Endothelial cell of umbilical vein (primary cell): ENCODE measurements at regions not wholly inside any gene's neighbourhood (a gene's known extent, or its start where the extent isn't known, plus 50 kb on each side); places are given as distances from the start of the nearest gene placed in this dataset.

Experiments
- BruUV-seq: library from RNA; stranded (reverse); fragments of 400-500 nt; replicated peaks from 2 replicates; lab custom pipeline; 2021; lab: Mats Ljungman, UMichigan
- CTCF ChIA-PET: fragments of 300-600, 350-600 bp; sonication (Branson Sonifier 250); formaldehyde crosslinking; loops from one replicate; lab custom pipeline; 2021; ENCODE audit warnings: antibody characterized with exemption, inconsistent platforms; lab: Charles Lee
- POLR2A ChIA-PET: fragments of 300-600, 350-600 bp; sonication (Branson Sonifier 250); formaldehyde crosslinking; loops from one replicate; lab custom pipeline; 2021; ENCODE audit warnings: antibody characterized with exemption, inconsistent platforms; lab: Charles Lee
- DNase-seq: peaks from one replicate; pipeline ENCODE4 v3.0.0-alpha.2; 2011; ENCODE audit warnings: low read depth, low spot score
- FAIRE-seq: peaks from 2 replicates; lab custom pipeline; 2011; peaks lifted over from hg19 to GRCh38; lab: Jason Lieb, UNC
- H2AFZ ChIP-seq: 2 replicates; pipeline ENCODE4 v1.6.0; 2012; ENCODE audit warnings: low read depth, low read length, control low read depth, inconsistent platforms
- H3K27ac ChIP-seq: 2 replicates; pipeline ENCODE4 v1.5.1; 2011; ENCODE audit warnings: low read depth, mild to moderate bottlenecking, control low read depth, low read length, moderate library complexity; ENCODE audit not compliant: insufficient read depth
- H3K27me3 ChIP-seq, 2 experiments: 2 replicates each; pipeline versions ENCODE4 v1.6.0 to v1.6.1; 2011; ENCODE audit warnings: low read length in 2 of 2, mixed read lengths in 1 of 2; ENCODE audit not compliant: control insufficient read depth in 2 of 2, insufficient read depth in 2 of 2
- H3K36me3 ChIP-seq, 2 experiments: 2 replicates in 1 of 2; 3 replicates in 1 of 2; pipeline ENCODE4 v1.5.1; 2011; ENCODE audit warnings: low read length in 2 of 2, mild to moderate bottlenecking in 1 of 2, moderate library complexity in 1 of 2; ENCODE audit not compliant: control insufficient read depth in 2 of 2, insufficient read depth in 2 of 2; ENCODE audit errors: extremely low read depth in 1 of 2
- H3K4me1 ChIP-seq: 3 replicates; pipeline ENCODE4 v1.5.1; 2011; ENCODE audit warnings: mild to moderate bottlenecking, low read length; ENCODE audit not compliant: control insufficient read depth, insufficient read depth; ENCODE audit errors: extremely low read depth
- H3K4me2 ChIP-seq: 2 replicates; pipeline ENCODE4 v1.6.1; 2011; ENCODE audit warnings: low read length, control low read depth, mixed read lengths; ENCODE audit not compliant: insufficient read depth
- H3K4me3 ChIP-seq, 3 experiments: fragments of 200-600 bp in 1 of 3; sonication (generic), shearing (Covaris generic) in 1 of 3; replicated peaks in 1 of 3; 2 replicates each; pipeline ENCODE4 v1.5.1; 2011 to 2016; ENCODE audit warnings: control low read depth in 3 of 3, low read length in 3 of 3, mild to moderate bottlenecking in 2 of 3, inconsistent platforms in 1 of 3, low read depth in 1 of 3, moderate library complexity in 1 of 3; ENCODE audit not compliant: insufficient read depth in 1 of 3
- H3K79me2 ChIP-seq: 2 replicates; pipeline ENCODE4 v1.6.0; 2012; ENCODE audit warnings: low read length, inconsistent platforms; ENCODE audit not compliant: control insufficient read depth, insufficient read depth
- H3K9ac ChIP-seq: replicated peaks from 2 replicates; pipeline ENCODE3; 2011; ENCODE audit warnings: low read length, control low read depth; ENCODE audit not compliant: insufficient read depth; ENCODE audit errors: extremely low read depth
- H3K9me1 ChIP-seq: replicated peaks from 3 replicates; pipeline ENCODE4 v1.6.0; 2011; ENCODE audit warnings: mild to moderate bottlenecking, low read length; ENCODE audit not compliant: control insufficient read depth, insufficient read depth; ENCODE audit errors: extremely low read depth
- H3K9me3 ChIP-seq: replicated peaks from 2 replicates; pipeline ENCODE4 v1.5.1; 2012; ENCODE audit warnings: low read length, inconsistent platforms; ENCODE audit not compliant: control insufficient read depth, insufficient read depth
- H4K20me1 ChIP-seq: replicated peaks from 2 replicates; pipeline ENCODE3; 2011; ENCODE audit warnings: mild to moderate bottlenecking, low read length; ENCODE audit not compliant: control insufficient read depth, insufficient read depth; ENCODE audit errors: extremely low read depth
- EZH2 ChIP-seq: IDR thresholded peaks from 2 replicates; pipeline ENCODE4 v1.6.1; 2012; ENCODE audit warnings: borderline replicate concordance, low read depth, mild to moderate bottlenecking, moderate library complexity, low read length, inconsistent platforms; ENCODE audit not compliant: severe bottlenecking
- FOS ChIP-seq: IDR thresholded peaks from 2 replicates; pipeline ENCODE4 v1.6.1; 2011; ENCODE audit warnings: mild to moderate bottlenecking, low read length, moderate library complexity, borderline replicate concordance; ENCODE audit not compliant: insufficient read depth
- GATA2 ChIP-seq: IDR thresholded peaks from 2 replicates; pipeline ENCODE4 v1.7.0; 2011; ENCODE audit warnings: low read depth, mild to moderate bottlenecking, moderate library complexity, mixed read lengths, low read length; ENCODE audit not compliant: insufficient read length, insufficient read depth
- JUN ChIP-seq: IDR thresholded peaks from 2 replicates; pipeline ENCODE4 v1.6.1; 2011; ENCODE audit warnings: borderline replicate concordance, low read depth; ENCODE audit not compliant: insufficient read length, insufficient read depth
- MAX ChIP-seq: IDR thresholded peaks from 2 replicates; pipeline ENCODE4 v1.6.1; 2011; ENCODE audit not compliant: insufficient read depth, insufficient read length
- MYC ChIP-seq: IDR thresholded peaks from one replicate; pipeline ENCODE4 v1.6.1; 2011; ENCODE audit warnings: mild to moderate bottlenecking, low read depth, low read length
- POLR2A ChIP-seq: IDR thresholded peaks from 2 replicates; pipeline ENCODE4 v1.6.1; 2012; ENCODE audit warnings: low read depth, mild to moderate bottlenecking, control low read depth, low read length
- POLR2AphosphoS5 ChIP-seq: IDR thresholded peaks from 2 replicates; pipeline ENCODE4 v1.6.1; 2012; ENCODE audit warnings: low read depth, mild to moderate bottlenecking, control low read depth, low read length, moderate library complexity; ENCODE audit not compliant: insufficient read depth
- dilution Hi-C: fragments of 300-500 bp; cut with MboI; formaldehyde crosslinking; loops from one replicate; pipeline ENCODE4 v1.15.0; 2019; ENCODE audit warnings: low sequenced_read_pairs; ENCODE audit not compliant: extremely low pct_ligation_motif_present
- intact Hi-C: fragments of 100-400 bp; cut with micrococcal nuclease; formaldehyde crosslinking; loops from one replicate; pipeline ENCODE4 v1.10.0; 2022
- TF ChIP-seq, protein P1 (sequence below), 2 donors: IDR thresholded peaks; 1 replicate in 1 of 2; 2 replicates in 1 of 2; pipeline ENCODE4 v1.5.1; 2011; ENCODE audit warnings: low read length in 2 of 2, mild to moderate bottlenecking in 2 of 2, moderate library complexity in 2 of 2, control low read depth in 1 of 2, inconsistent platforms in 1 of 2, low read depth in 1 of 2; ENCODE audit not compliant: insufficient read depth in 1 of 2; ENCODE audit errors: extremely low read depth in 1 of 2

DNA sequence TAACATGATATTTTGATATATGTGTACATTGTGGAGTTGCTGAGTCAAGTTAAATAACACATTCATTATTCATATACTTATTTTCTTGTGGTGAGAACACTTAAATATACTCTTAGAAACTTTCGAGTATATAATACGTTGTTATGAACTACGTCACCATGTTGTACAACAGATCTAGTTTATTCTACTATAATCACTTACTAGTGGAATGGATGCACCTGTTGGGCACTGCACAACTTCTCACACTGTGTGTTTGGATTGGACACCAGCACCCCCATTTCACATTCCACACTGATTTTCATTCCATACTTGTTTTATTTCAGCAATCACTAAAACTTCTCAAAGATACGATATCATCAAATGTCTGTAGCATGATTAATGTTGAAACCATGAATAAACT lies 407.3 kb downstream of the RPS24 start:
- DNase-seq (no peak), FAIRE-seq (no peak)
- no peak overlapping the region for H3K4me3 ChIP-seq
- H3K27me3 ChIP-seq: no peaks in the 10 kb centered on the region
- no peak overlapping the region for H2AFZ ChIP-seq
- TF ChIP-seq GATA2 (no peak), POLR2AphosphoS5 (no peak)
- H3K9ac ChIP-seq: no peak overlapping the region
- no peak overlapping the region for H3K27ac ChIP-seq
- H4K20me1 ChIP-seq: no peaks in the 10 kb centered on the region
- no peaks in the 10 kb centered on the region for H3K36me3 ChIP-seq
- no peaks in the 10 kb centered on the region for H3K79me2 ChIP-seq
- dilution Hi-C loops (no loop called here), intact Hi-C loops (no loop called here)
- H3K9me1 ChIP-seq: no peaks in the 10 kb centered on the region
- H3K9me3 ChIP-seq: no peaks in the 10 kb centered on the region
- no peak overlapping the region for H3K4me2 ChIP-seq
- POLR2A ChIA-PET: no interaction called here
- BruUV-seq: no TSS peak
- no peaks in the 10 kb centered on the region for H3K4me1 ChIP-seq
- CTCF ChIA-PET: interaction anchor here (1.0 to 1.5 kb wide), 4 partner anchors 10 to 393 kb away, joined by 3 to 6 read pairs (median 3); no protein-coding TSS in a partner anchor

- DNase-seq (no peak), FAIRE-seq (no peak)
- no peaks in the 10 kb centered on the region for H3K9me1 ChIP-seq
- no peaks in the 10 kb centered on the region for H3K9me3 ChIP-seq
- dilution Hi-C loops: no loop called here
- TF ChIP-seq EZH2 (no peak), POLR2AphosphoS5 (no peak), GATA2 (no peak), MYC (no peak), POLR2A (no peak), FOS (no peak), JUN (no peak), MAX (no peak)
- TF ChIP-seq, protein P1, sequence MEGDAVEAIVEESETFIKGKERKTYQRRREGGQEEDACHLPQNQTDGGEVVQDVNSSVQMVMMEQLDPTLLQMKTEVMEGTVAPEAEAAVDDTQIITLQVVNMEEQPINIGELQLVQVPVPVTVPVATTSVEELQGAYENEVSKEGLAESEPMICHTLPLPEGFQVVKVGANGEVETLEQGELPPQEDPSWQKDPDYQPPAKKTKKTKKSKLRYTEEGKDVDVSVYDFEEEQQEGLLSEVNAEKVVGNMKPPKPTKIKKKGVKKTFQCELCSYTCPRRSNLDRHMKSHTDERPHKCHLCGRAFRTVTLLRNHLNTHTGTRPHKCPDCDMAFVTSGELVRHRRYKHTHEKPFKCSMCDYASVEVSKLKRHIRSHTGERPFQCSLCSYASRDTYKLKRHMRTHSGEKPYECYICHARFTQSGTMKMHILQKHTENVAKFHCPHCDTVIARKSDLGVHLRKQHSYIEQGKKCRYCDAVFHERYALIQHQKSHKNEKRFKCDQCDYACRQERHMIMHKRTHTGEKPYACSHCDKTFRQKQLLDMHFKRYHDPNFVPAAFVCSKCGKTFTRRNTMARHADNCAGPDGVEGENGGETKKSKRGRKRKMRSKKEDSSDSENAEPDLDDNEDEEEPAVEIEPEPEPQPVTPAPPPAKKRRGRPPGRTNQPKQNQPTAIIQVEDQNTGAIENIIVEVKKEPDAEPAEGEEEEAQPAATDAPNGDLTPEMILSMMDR (IDR thresholded peaks at IDR 0.05; ENCODE audit: extremely low read depth in 1 of 2, insufficient read depth in 1 of 2, low read depth in 1 of 2, low read length in 2 of 2): no peak
- H3K4me1 ChIP-seq: no peaks in the 10 kb centered on the region
- no peak overlapping the region for H3K4me2 ChIP-seq
- no peaks in the 10 kb centered on the region for H3K79me2 ChIP-seq
- H3K27me3 ChIP-seq: no peaks in the 10 kb centered on the region
- ChIA-PET CTCF (interaction anchor here (1.0 to 1.5 kb wide), 3 partner anchors 11 to 394 kb away, joined by 3 to 6 read pairs (median 3); no protein-coding TSS in a partner anchor), POLR2A (interaction anchor here (1.0 kb wide), 1 partner anchor 17 kb away, joined by 4 read pairs; no protein-coding TSS in a partner anchor)
- no peaks in the 10 kb centered on the region for H3K36me3 ChIP-seq
- intact Hi-C loops: no loop called here
- no peak overlapping the region for H3K9ac ChIP-seq
- no TSS peak for BruUV-seq
- H3K27ac ChIP-seq: no peak overlapping the region
- H2AFZ ChIP-seq: no peak overlapping the region
- no peak overlapping the region for H3K4me3 ChIP-seq
- H4K20me1 ChIP-seq: no peaks in the 10 kb centered on the region
Measured at GRCh38 chr10:78441694-78442093, 408.0 kb downstream of the RPS24 start.
